HPDE6-E6E7 (cell line): ENCODE measurements at regions not wholly inside any gene's neighbourhood (a gene's known extent, or its start where the extent isn't known, plus 50 kb on each side); places are given as distances from the start of the nearest gene placed in this dataset.
"Not testable (repeated sequence)": the region's sequence is repeated elsewhere in the genome, so short reads cannot be mapped to it uniquely, and the experiment has no call there.

Experiments used
- DNase-seq: peaks from one replicate; pipeline ENCODE4 v3.0.0; 2011; ENCODE audit warnings: missing footprints; ENCODE audit errors: extremely low spot score

GRCh38 chr13:44848920-44849676 is 140.2 kb downstream of the NUFIP1 start:
- DNase-seq = no peak

- not testable (repeated sequence) for DNase-seq
These were observed 143.8 kb downstream of the NUFIP1 start for GRCh38 chr13:44845281-44846058.

GRCh38 chr13:44844786-44845185 is 144.5 kb downstream of the NUFIP1 start:
- no peak for DNase-seq

DNA sequence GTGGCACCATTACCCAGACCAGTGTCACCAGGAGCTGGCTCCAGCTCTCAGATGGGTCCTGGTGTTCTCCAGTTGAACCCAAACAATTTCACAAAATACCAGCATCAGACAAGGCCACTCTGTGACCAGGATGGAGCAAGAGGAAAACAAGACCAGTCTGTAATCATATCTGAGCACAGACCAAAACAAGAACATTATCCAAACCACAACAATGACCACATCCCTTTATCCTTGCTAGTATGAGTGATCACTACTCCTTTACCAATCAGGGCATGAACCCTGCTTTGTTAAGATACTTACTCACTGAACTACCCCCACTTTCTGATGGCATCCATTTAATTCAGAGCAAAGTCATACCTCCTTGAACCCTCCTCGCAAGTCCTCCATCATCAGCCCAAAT is 145.9 kb downstream of the NUFIP1 start:
- no peak for DNase-seq

- DNase-seq = no peak
These were observed 147.1 kb downstream of the NUFIP1 start for GRCh38 chr13:44842158-44842557.

- no peak for DNase-seq
These were observed 149.1 kb downstream of the NUFIP1 start for GRCh38 chr13:44840131-44840530.

GRCh38 chr13:44837250-44837649 is 152.0 kb downstream of the NUFIP1 start:
- DNase-seq = no peak

DNA sequence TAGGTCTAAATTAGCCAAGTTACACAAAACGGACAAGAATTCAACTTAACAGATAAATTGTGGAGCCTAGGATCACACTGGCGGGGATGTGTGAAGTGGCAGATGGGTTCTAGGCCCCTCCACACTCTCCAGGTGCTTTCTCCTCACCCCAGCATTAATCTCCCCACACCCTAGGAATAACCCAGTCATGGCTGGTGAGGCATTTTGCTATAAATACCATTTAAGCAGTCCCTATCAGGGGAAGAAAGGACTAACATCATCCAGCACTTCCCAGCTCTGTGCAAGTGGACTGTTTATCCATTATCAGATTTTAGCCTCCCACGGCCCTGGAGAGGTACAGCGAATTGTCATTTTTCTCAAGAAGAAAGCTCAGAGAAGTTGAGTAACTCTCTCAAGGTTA is 154.9 kb downstream of the NUFIP1 start:
- no peak for DNase-seq

DNA sequence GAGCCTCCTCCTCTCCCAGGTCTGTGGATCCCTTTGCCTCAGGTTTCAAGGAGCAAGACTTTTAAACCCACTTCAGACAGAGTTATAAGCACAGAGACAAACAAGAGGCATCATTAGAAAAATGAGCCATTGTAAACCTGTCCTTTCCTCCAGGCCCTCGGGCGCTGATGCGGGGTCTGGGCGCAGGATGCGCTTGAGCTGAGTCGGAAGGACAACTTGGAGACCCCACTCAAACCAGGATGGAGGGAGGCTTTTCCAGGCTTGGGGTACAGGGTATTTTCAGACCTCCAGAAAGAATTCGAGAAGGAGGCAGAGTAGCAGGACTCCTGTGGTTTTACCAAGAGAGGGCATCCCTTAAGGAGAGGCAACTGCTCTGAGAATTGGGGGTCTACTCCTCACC is 155.6 kb downstream of the NUFIP1 start:
- no peak for DNase-seq

- no peak for DNase-seq
These were observed 156.1 kb downstream of the NUFIP1 start for GRCh38 chr13:44833139-44833538.

- no peak for DNase-seq
These were observed 162.5 kb downstream of the NUFIP1 start for GRCh38 chr13:44826591-44827350.

DNA sequence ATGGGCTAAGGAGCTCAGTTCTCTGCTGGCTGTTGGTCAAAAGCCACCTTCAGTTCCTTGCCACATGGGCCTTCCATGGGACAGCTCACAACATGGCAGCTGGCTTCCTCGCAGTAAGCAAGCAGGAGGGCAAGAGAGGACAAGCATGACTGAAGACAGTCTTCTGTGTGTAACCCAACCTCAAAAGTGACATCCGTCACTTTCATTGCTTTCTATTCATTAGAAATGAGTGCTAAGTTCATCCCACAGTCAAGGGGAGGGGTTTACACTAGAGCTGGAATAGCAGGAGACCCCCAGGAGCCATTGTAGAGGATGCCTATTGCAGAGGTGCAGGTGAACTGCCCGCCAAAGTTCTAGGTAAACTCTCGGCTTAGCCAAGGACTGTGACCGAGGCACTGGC is 163.3 kb downstream of the NUFIP1 start:
- DNase-seq = no peak

- not testable (repeated sequence) for DNase-seq
These were observed 165.7 kb downstream of the NUFIP1 start for GRCh38 chr13:44823555-44823954.

DNA sequence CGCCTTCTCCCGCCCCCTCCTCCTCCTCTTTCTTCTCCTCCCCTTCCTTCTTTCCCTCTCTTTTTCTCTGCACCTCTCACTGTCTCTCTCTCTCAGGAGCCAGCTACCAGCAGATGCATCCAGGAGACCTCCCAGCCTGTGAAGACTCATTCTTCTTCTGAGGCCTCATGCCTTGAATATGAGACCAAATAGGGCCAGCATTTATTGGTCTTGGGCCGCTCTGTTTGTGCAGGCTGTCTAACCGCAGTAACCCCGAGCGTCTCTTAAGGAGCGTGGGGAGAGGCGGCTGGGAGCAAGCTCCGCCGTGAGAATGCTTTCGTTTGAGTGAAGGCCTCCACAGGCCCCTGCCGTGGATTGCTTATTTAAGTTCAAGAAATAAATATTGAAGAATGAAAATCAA is 167.0 kb downstream of the NUFIP1 start:
- DNase-seq = no peak

GRCh38 chr13:44819772-44820171 is 169.5 kb downstream of the NUFIP1 start:
- no peak for DNase-seq

DNA sequence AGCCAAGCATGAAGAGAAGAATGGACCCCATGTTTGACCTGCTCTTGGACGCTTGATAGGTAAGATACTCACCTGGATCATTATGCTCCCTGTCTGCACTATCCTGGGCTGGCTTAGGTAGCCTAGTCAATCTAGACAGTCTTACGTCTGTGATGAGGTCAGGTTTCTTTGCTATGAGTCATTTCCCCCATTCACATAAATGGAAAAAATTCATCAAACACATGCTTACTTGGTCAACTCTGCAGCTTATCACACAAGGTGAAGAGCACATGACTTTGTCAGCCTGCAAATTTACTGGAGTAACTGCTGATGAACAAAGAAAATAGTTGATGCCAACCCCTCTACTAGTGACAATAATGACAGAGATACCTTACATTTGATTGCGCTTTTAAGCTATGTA is 170.0 kb downstream of the NUFIP1 start:
- DNase-seq = peak; percentile 22

DNA sequence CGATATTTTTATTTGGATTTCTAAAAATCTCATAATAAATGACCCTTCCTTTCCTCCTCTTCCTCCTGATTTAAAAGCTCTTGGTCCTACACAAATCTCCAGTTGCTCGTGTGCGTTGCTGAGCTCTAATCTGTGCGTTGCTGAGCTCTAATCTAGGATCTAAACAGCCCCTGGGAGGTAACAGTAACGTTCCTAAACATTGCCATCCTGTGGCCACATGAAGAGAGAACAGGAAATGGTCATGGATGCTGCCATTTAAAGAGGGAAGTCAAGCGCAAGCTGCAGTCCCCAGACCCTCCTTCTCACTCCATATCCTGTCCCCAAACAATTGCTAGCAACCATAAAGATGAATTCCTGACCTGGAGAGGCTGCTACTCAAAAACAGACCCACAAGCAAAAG is 170.8 kb downstream of the NUFIP1 start:
- DNase-seq = no peak

DNA sequence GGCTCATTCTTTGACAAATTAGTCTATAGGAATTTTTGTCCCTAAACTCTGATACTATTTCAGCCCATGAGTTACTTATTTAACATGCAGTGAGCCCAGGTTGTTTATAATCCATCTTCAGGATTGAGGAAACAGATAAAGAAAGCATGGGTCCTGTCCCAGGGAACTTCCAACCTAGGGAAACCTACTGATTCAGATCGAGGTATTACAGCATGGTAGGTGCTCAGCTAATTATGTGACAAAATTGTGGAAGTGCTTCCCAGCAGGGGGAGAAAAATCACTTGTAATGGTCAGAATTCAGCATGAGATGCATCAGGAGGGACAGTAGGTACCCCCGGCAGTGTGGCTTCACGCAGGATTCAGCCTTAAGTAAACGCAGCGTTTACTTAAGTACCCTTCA is 171.3 kb downstream of the NUFIP1 start:
- DNase-seq = no peak

DNA sequence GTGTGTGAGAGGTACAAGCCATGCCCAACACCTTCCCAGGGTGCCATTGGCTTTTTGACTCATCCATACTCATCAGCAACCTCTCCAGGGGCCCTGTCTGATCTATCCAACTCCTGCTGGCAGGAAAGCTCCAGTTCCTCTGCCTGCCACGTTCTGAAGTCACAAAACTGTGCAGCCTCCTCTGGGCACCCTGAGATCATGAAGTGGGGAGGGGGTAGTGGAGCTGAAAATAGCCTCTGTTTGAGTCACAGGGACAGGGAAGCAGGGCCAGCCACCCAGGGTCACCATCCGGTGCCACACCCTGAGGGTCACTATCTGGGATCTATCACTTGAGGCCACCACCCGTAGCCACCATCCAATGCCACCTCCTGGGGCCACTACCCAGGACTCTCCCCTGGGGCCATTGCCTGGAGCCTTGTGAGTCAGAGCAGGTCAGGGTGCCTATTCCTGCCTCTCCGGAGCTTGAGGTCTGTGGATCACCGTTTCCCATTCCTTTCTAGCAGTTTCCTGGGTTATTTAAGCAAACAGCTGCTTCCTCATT is 172.1 kb downstream of the NUFIP1 start:
- DNase-seq = no peak

DNA sequence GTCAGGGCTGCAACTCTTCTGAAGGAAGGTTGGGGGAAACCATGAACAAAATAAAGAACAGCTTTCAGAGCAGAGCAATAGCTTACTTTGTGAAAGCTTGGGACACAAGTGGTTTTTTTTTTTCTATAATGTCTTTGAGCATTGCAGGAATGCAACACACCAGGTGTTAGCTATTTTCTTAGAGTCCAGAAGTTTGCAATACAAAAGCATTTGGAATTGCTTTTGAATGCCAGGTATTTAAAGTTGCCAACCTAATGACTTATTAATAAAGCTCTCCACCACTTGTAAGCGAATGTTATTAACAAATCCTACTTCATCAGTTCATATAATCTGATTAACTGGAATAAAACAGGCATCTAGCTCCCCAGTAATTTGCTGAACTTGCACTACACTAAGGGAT is 172.6 kb downstream of the NUFIP1 start:
- no peak for DNase-seq

- peak; percentile 73 for DNase-seq
These were observed 173.6 kb downstream of the NUFIP1 start for GRCh38 chr13:44815623-44816022.

DNA sequence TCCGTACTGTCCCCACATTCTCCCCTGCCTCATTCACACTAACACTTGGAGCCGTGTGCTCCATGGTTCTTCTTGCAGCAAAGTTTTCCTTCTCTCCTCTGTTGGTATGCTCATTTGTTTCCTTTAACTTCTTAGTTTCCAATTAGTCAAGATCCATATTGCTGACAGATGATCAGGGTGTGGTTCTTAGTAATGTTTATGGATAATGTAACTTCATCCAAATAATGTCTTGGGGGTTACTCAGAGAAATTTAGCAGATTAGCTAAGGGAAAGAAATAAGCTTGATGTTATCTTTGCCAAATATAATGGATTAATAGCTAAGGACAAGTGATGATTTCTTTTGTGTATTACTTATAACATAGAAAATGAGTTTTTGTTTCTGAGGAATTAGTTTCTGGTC is 174.4 kb downstream of the NUFIP1 start:
- DNase-seq = no peak
